ENCODE measurements at regions not wholly inside any gene's neighbourhood (a gene's known extent, or its start where the extent isn't known, plus 50 kb on each side); places are given as distances from the start of the nearest gene placed in this dataset.
"Not testable (repeated sequence)": the region's sequence is repeated elsewhere in the genome, so short reads cannot be mapped to it uniquely, and the experiment has no call there.

DNA sequence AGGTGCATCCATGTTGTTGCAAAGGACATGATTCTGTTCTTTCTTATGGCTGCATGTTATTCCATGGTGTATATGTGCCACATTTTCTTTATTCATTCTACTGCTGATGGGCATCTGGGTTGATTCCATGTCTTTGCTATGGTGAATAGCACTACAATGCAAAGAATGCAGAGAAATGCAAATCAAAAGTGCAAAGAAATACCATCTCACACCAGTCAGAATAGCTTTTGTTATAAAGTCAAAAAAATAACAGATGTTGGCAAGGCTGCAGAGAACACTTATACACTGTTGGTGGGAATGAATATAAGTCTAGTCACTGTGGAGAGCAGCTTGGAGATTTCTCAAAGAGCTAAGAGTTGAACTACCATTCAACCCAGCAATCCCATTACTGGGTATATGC lies 99.2 kb downstream of the DHRS2 start:
- no peaks in the 10 kb centered on the region for H3K4me1 ChIP-seq
- no peak overlapping the region for H3K4me2 ChIP-seq (ENCODE audit: low read length)
- H3K4me3 ChIP-seq (ENCODE audit: low read depth, low read length), result no peak overlapping the region
- H2AFZ ChIP-seq, result no peak overlapping the region
- no peak overlapping the region for H3K9ac ChIP-seq
- H3K27me3 ChIP-seq (ENCODE audit: control insufficient read depth, insufficient read depth, low read length), result no peaks in the 10 kb centered on the region
- no peaks in the 10 kb centered on the region for H3K36me3 ChIP-seq (ENCODE audit: control insufficient read depth, insufficient read depth, low read length)
- no peak for TF ChIP-seq CTCF (IDR thresholded peaks at IDR 0.05)
- H3K27ac ChIP-seq, result no peak overlapping the region
- H3K79me2 ChIP-seq, result no peaks in the 10 kb centered on the region
- H3K9me3 ChIP-seq (ENCODE audit: control insufficient read depth, low read length), result no peaks in the 10 kb centered on the region

DNA sequence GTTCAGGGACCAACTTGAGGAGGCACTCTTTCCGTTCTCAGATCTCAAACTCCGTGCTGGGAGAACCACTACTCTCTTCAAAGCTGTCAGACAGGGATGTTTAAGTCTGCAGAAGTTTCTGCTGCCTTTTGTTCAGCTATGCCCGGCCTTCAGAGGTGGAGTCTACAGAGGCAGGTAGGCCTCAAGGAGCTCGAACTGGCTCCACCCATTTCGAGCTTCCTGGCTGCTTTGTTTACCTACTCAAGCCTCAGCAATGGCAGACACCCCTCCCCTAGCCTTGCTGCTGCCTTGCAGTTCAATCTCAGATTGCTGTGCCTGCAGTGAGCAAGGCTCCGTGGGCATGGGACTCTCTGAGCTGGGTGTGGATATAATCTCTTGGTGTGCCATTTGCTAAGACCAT lies 108.2 kb downstream of the DHRS2 start:
- H3K27ac ChIP-seq; H2AFZ ChIP-seq; H3K9ac ChIP-seq; H3K4me2 ChIP-seq (ENCODE audit: low read length); H3K4me1 ChIP-seq; H3K4me3 ChIP-seq (ENCODE audit: low read depth, low read length); H3K79me2 ChIP-seq; H3K36me3 ChIP-seq (ENCODE audit: control insufficient read depth, insufficient read depth, low read length); H3K9me3 ChIP-seq (ENCODE audit: control insufficient read depth, low read length); H3K27me3 ChIP-seq (ENCODE audit: control insufficient read depth, insufficient read depth, low read length): not testable (repeated sequence)

- Histone ChIP-seq H3K27me3 (ENCODE audit: control insufficient read depth, insufficient read depth, low read length) (no peaks in the 10 kb centered on the region), H3K36me3 (ENCODE audit: control insufficient read depth, insufficient read depth, low read length) (no peaks in the 10 kb centered on the region), H3K4me1 (no peaks in the 10 kb centered on the region), H3K4me2 (ENCODE audit: low read length) (no peak overlapping the region), H3K27ac (no peak overlapping the region), H3K4me3 (ENCODE audit: low read depth, low read length) (no peak overlapping the region), H3K79me2 (no peaks in the 10 kb centered on the region), H3K9me3 (ENCODE audit: control insufficient read depth, low read length) (no peaks in the 10 kb centered on the region), H2AFZ (no peak overlapping the region), H3K9ac (no peak overlapping the region)
- no peak for TF ChIP-seq CTCF (IDR thresholded peaks at IDR 0.05)
Measured at GRCh38 chr14:23750357-23750756, 114.2 kb downstream of the DHRS2 start.

- TF ChIP-seq CTCF (IDR thresholded peaks at IDR 0.05), result no peak
- no peaks in the 10 kb centered on the region for H3K27me3 ChIP-seq (ENCODE audit: control insufficient read depth, insufficient read depth, low read length)
- H3K4me1 ChIP-seq, result no peaks in the 10 kb centered on the region
- H3K4me3 ChIP-seq (ENCODE audit: low read depth, low read length), result no peak overlapping the region
- no peaks in the 10 kb centered on the region for H3K79me2 ChIP-seq
- no peak overlapping the region for H3K4me2 ChIP-seq (ENCODE audit: low read length)
- no peak overlapping the region for H2AFZ ChIP-seq
- H3K36me3 ChIP-seq (ENCODE audit: control insufficient read depth, insufficient read depth, low read length), result no peaks in the 10 kb centered on the region
- no peak overlapping the region for H3K9ac ChIP-seq
- no peaks in the 10 kb centered on the region for H3K9me3 ChIP-seq (ENCODE audit: control insufficient read depth, low read length)
- H3K27ac ChIP-seq, result no peak overlapping the region
Measured at GRCh38 chr14:23751616-23752015, 115.5 kb downstream of the DHRS2 start.

GRCh38 chr14:23763394-23763793 lies 127.2 kb downstream of the DHRS2 start:
- no peak overlapping the region for H3K4me3 ChIP-seq (ENCODE audit: low read depth, low read length)
- H3K9me3 ChIP-seq (ENCODE audit: control insufficient read depth, low read length), result no peaks in the 10 kb centered on the region
- no peak overlapping the region for H3K9ac ChIP-seq
- no peak overlapping the region for H3K4me2 ChIP-seq (ENCODE audit: low read length)
- H3K36me3 ChIP-seq (ENCODE audit: control insufficient read depth, insufficient read depth, low read length), result no peaks in the 10 kb centered on the region
- no peak overlapping the region for H2AFZ ChIP-seq
- H3K27ac ChIP-seq, result no peak overlapping the region
- TF ChIP-seq CTCF (IDR thresholded peaks at IDR 0.05), result no peak
- no peaks in the 10 kb centered on the region for H3K27me3 ChIP-seq (ENCODE audit: control insufficient read depth, insufficient read depth, low read length)
- no peaks in the 10 kb centered on the region for H3K4me1 ChIP-seq
- H3K79me2 ChIP-seq, result no peaks in the 10 kb centered on the region
